HG03520 (cell line): ENCODE measurements at regions not wholly inside any gene's neighbourhood (a gene's known extent, or its start where the extent isn't known, plus 50 kb on each side); places are given as distances from the start of the nearest gene placed in this dataset.

Experiments
- ATAC-seq: cut with Tn5 transposase; IDR thresholded peaks from one replicate; pipeline ENCODE4 v1.9.1; 2021; ENCODE audit warnings: mild to moderate bottlenecking, moderate library complexity; ENCODE audit not compliant: unreplicated experiment

GRCh38 chr5:5066276-5067186 is 73.6 kb upstream of the ADAMTS16 start:
- no peak for ATAC-seq

- no peak for ATAC-seq
Measured at GRCh38 chr5:5069851-5070250, 70.3 kb upstream of the ADAMTS16 start.

- ATAC-seq, result no peak
Measured at GRCh38 chr5:5071554-5071953, 68.6 kb upstream of the ADAMTS16 start.

GRCh38 chr5:5077236-5077635 is 62.9 kb upstream of the ADAMTS16 start:
- ATAC-seq, result no peak

- ATAC-seq, result no peak
Measured at GRCh38 chr5:5078009-5078897, 61.9 kb upstream of the ADAMTS16 start.

- no peak for ATAC-seq
Measured at GRCh38 chr5:5079876-5080275, 60.3 kb upstream of the ADAMTS16 start.

- ATAC-seq, result no peak
Measured at GRCh38 chr5:5080790-5081189, 59.3 kb upstream of the ADAMTS16 start.

- no peak for ATAC-seq
Measured at GRCh38 chr5:5085381-5085780, 54.7 kb upstream of the ADAMTS16 start.

- no peak for ATAC-seq
Measured at GRCh38 chr5:5089895-5090649, 50.1 kb upstream of the ADAMTS16 start.
